Tibial nerve (tissue), 4 donors: ENCODE measurements at regions not wholly inside any gene's neighbourhood (a gene's known extent, or its start where the extent isn't known, plus 50 kb on each side); places are given as distances from the start of the nearest gene placed in this dataset.
"Not testable (repeated sequence)": the region's sequence is repeated elsewhere in the genome, so short reads cannot be mapped to it uniquely, and the experiment has no call there.

Experiments used
- DNase-seq, 2 donors: peaks; one replicate each; pipeline ENCODE4 v3.0.0-alpha.2; 2019; ENCODE audit warnings: low spot score in 2 of 2
- H3K27ac ChIP-seq, 4 donors: fragments of 200-600 bp; sonication (generic) in 3 of 4; one replicate each; pipeline ENCODE4 v1.5.1; 2017 to 2019; ENCODE audit warnings: mild to moderate bottlenecking in 1 of 4
- H3K27me3 ChIP-seq, 2 donors: fragments of 200-600 bp; sonication (generic) in 1 of 2; one replicate each; pipeline versions ENCODE4 v1.5.1 to v1.6.0; 2017 to 2019
- H3K36me3 ChIP-seq, 3 donors: fragments of 200-600 bp; sonication (generic); one replicate each; pipeline ENCODE4 v1.5.1; 2018 to 2019
- H3K4me1 ChIP-seq, 4 donors: fragments of 200-600 bp; sonication (generic) in 3 of 4; one replicate each; pipeline ENCODE4 v1.5.1; 2017 to 2019
- H3K4me3 ChIP-seq, 4 donors: fragments of 200-600 bp; sonication (generic) in 3 of 4; one replicate each; pipeline ENCODE4 v1.5.1; 2017 to 2019; ENCODE audit warnings: mild to moderate bottlenecking in 1 of 4, moderate library complexity in 1 of 4
- H3K9me3 ChIP-seq, 4 donors: fragments of 200-600 bp; sonication (generic) in 3 of 4; one replicate each; pipeline ENCODE4 v1.5.1; 2017 to 2019
- CTCF ChIP-seq, 5 experiments: fragments of 200-600 bp in 3 of 5; fragments of 450-650 bp in 2 of 5; sonication (generic) in 3 of 5; IDR thresholded peaks; one replicate each; pipeline ENCODE4 v1.5.1; 2016 to 2019; ENCODE audit warnings: antibody characterized with exemption in 5 of 5, mild to moderate bottlenecking in 3 of 5, moderate library complexity in 2 of 5
- EP300 ChIP-seq, 2 donors: sonication (generic); formaldehyde crosslinking; IDR thresholded peaks; one replicate each; pipeline ENCODE4 v1.6.1; 2017; ENCODE audit warnings: antibody characterized with exemption in 2 of 2, mild to moderate bottlenecking in 1 of 2
- POLR2A ChIP-seq, 2 donors: fragments of 450-650 bp; IDR thresholded peaks; one replicate each; pipeline ENCODE4 v1.6.1; 2017; ENCODE audit warnings: antibody characterized with exemption in 2 of 2, mild to moderate bottlenecking in 2 of 2, moderate library complexity in 2 of 2
- WGBS, 2 donors: methylation state at CpG; one replicate each; pipeline ENCODE4 v1.1.5; 2018; 5-methylcytosine and 5-hydroxymethylcytosine counted together

GRCh38 chr14:106631879-106632278, 1105.5 kb downstream of the TMEM121 start:
- no peak overlapping the region for H3K27ac ChIP-seq
- TF ChIP-seq POLR2A (IDR thresholded peaks at IDR 0.05) (no peak), EP300 (IDR thresholded peaks at IDR 0.05) (no peak), CTCF (IDR thresholded peaks at IDR 0.05) (no peak)
- H3K9me3 ChIP-seq: no peaks in the 10 kb centered on the region
- no peaks in the 10 kb centered on the region for H3K27me3 ChIP-seq
- no peak for DNase-seq
- 69 to 72% methylated on average over 6 of the region's 6 CpGs for WGBS, 2 donors
- no peaks in the 10 kb centered on the region for H3K4me1 ChIP-seq
- H3K36me3 ChIP-seq: no peaks in the 10 kb centered on the region
- no peak overlapping the region for H3K4me3 ChIP-seq

- WGBS, 2 donors: 72 to 75% methylated on average over 2 of the region's 2 CpGs
- Histone ChIP-seq H3K4me3 (no peak overlapping the region), H3K27ac (no peak overlapping the region), H3K4me1 (no peaks in the 10 kb centered on the region), H3K36me3 (no peaks in the 10 kb centered on the region), H3K27me3 (no peaks in the 10 kb centered on the region), H3K9me3 (no peaks in the 10 kb centered on the region)
- TF ChIP-seq CTCF (IDR thresholded peaks at IDR 0.05) (no peak), EP300 (IDR thresholded peaks at IDR 0.05) (no peak), POLR2A (IDR thresholded peaks at IDR 0.05) (no peak)
- no peak for DNase-seq
Measured at GRCh38 chr14:106633721-106634120, 1107.3 kb downstream of the TMEM121 start.

- H3K4me1 ChIP-seq: no peaks in the 10 kb centered on the region
- DNase-seq: no peak
- no peaks in the 10 kb centered on the region for H3K27me3 ChIP-seq
- no peak overlapping the region for H3K27ac ChIP-seq
- 33 to 46% methylated on average over 3 to 4 of the region's 4 CpGs for WGBS, 2 donors
- TF ChIP-seq POLR2A (IDR thresholded peaks at IDR 0.05) (no peak), EP300 (IDR thresholded peaks at IDR 0.05) (no peak), CTCF (IDR thresholded peaks at IDR 0.05) (no peak)
- H3K4me3 ChIP-seq: no peak overlapping the region
- no peaks in the 10 kb centered on the region for H3K36me3 ChIP-seq
- no peaks in the 10 kb centered on the region for H3K9me3 ChIP-seq
Measured at GRCh38 chr14:106635569-106635968, 1109.2 kb downstream of the TMEM121 start.

GRCh38 chr14:106638786-106639452, 1112.5 kb downstream of the TMEM121 start:
- WGBS, 2 donors: 46 to 61% methylated on average over 10 to 24 of the region's 25 CpGs
- not testable (repeated sequence) for H3K36me3 ChIP-seq, H3K9me3 ChIP-seq, DNase-seq, H3K4me3 ChIP-seq, H3K27ac ChIP-seq, H3K4me1 ChIP-seq, H3K27me3 ChIP-seq

- no peak for DNase-seq
- Histone ChIP-seq H3K4me3 (no peak overlapping the region), H3K27me3 (no peaks in the 10 kb centered on the region), H3K4me1 (no peaks in the 10 kb centered on the region), H3K27ac (no peak overlapping the region), H3K36me3 (no peaks in the 10 kb centered on the region), H3K9me3 (no peaks in the 10 kb centered on the region)
- 42 to 61% methylated on average over 7 of the region's 7 CpGs for WGBS, 2 donors
- TF ChIP-seq EP300 (IDR thresholded peaks at IDR 0.05) (no peak), CTCF (IDR thresholded peaks at IDR 0.05) (no peak), POLR2A (IDR thresholded peaks at IDR 0.05) (no peak)
Measured at GRCh38 chr14:106642090-106642489, 1115.7 kb downstream of the TMEM121 start.

- not testable (repeated sequence) for H3K36me3 ChIP-seq, H3K4me3 ChIP-seq, H3K9me3 ChIP-seq, DNase-seq, H3K27me3 ChIP-seq, H3K4me1 ChIP-seq, H3K27ac ChIP-seq
- WGBS, 2 donors: 69% methylated on average over 6 of the region's 6 CpGs; no CpG with 5 or more reads in 1 of the 2 donors
Measured at GRCh38 chr14:106642971-106643370, 1116.6 kb downstream of the TMEM121 start.

- WGBS, 2 donors: 13 to 18% methylated on average over 2 of the region's 2 CpGs
- not testable (repeated sequence) for H3K4me1 ChIP-seq, H3K27me3 ChIP-seq, H3K4me3 ChIP-seq, DNase-seq, H3K27ac ChIP-seq, H3K36me3 ChIP-seq, H3K9me3 ChIP-seq
Measured at GRCh38 chr14:106648874-106649273, 1122.5 kb downstream of the TMEM121 start.
